Caco-2 (cell line): ENCODE measurements at regions not wholly inside any gene's neighbourhood (a gene's known extent, or its start where the extent isn't known, plus 50 kb on each side); places are given as distances from the start of the nearest gene placed in this dataset.

ENCODE experiments used
- BruUV-seq: library from RNA; stranded (reverse); fragments of 400-500 nt; replicated peaks from 2 replicates; lab custom pipeline; 2021; lab: Mats Ljungman, UMichigan
- CTCF ChIA-PET: fragments of 300-600 bp; sonication (Branson Sonifier 250); formaldehyde crosslinking; loops from one replicate; lab custom pipeline; 2022; ENCODE audit warnings: antibody characterized with exemption; lab: Charles Lee
- POLR2A ChIA-PET: fragments of 300-600 bp; sonication (Branson Sonifier 250); formaldehyde crosslinking; loops from one replicate; lab custom pipeline; 2022; ENCODE audit warnings: antibody characterized with exemption; lab: Charles Lee
- DNase-seq, 2 experiments: peaks; one replicate each; pipeline versions ENCODE4 v3.0.0 to v3.0.0-alpha.2; 2020 to 2022
- H3K27me3 ChIP-seq: replicated peaks from 2 replicates; pipeline ENCODE4 v1.6.0; 2011; ENCODE audit warnings: low read length; ENCODE audit not compliant: control insufficient read depth, insufficient read depth
- H3K36me3 ChIP-seq: 2 replicates; pipeline ENCODE4 v1.5.1; 2011; ENCODE audit warnings: low read length; ENCODE audit not compliant: control insufficient read depth, insufficient read depth
- H3K4me1 ChIP-seq: fragments of 250-450 bp; sonication (Bioruptor Pico); 2 replicates; pipeline ENCODE4 v1.5.1; 2020; ENCODE audit warnings: mild to moderate bottlenecking
- H3K4me3 ChIP-seq: 2 replicates; pipeline ENCODE4 v1.5.1; 2011; ENCODE audit warnings: low read depth, mild to moderate bottlenecking, control low read depth, low read length
- H3K9me3 ChIP-seq: fragments of 250-450 bp; sonication (Bioruptor Pico); 2 replicates; pipeline ENCODE4 v1.5.1; 2020; ENCODE audit warnings: mild to moderate bottlenecking, moderate library complexity
- H3K27ac Mint-ChIP-seq: one replicate; pipeline ENCODE4 v1.8.0; 2022; ENCODE audit warnings: mixed read lengths; ENCODE audit not compliant: unreplicated experiment
- H3K27me3 Mint-ChIP-seq: one replicate; pipeline ENCODE4 v1.8.0; 2022; ENCODE audit warnings: mixed read lengths; ENCODE audit not compliant: insufficient read depth, unreplicated experiment
- H3K36me3 Mint-ChIP-seq: one replicate; pipeline ENCODE4 v1.8.0; 2022; ENCODE audit warnings: mild to moderate bottlenecking, mixed read lengths; ENCODE audit not compliant: insufficient read depth, unreplicated experiment
- H3K4me1 Mint-ChIP-seq: one replicate; pipeline ENCODE4 v1.8.0; 2022; ENCODE audit warnings: low read depth, mixed read lengths; ENCODE audit not compliant: unreplicated experiment
- H3K4me3 Mint-ChIP-seq: one replicate; pipeline ENCODE4 v1.8.0; 2022; ENCODE audit warnings: mild to moderate bottlenecking, moderate library complexity, mixed read lengths; ENCODE audit not compliant: unreplicated experiment
- H3K9me3 Mint-ChIP-seq: one replicate; pipeline ENCODE4 v1.8.0; 2022; ENCODE audit warnings: mixed read lengths; ENCODE audit not compliant: unreplicated experiment
- intact Hi-C: fragments of 100-400 bp; cut with micrococcal nuclease; formaldehyde crosslinking; loops from one replicate; pipeline ENCODE4 v1.10.0; 2022; ENCODE audit not compliant: unreplicated experiment
- TF ChIP-seq, protein P1 (sequence below), 2 experiments: fragments of 200-600 bp in 1 of 2; IDR thresholded peaks; 1 replicate in 1 of 2; 2 replicates in 1 of 2; pipeline versions ENCODE4 v1.5.1 to v1.8.0; 2011 to 2022; ENCODE audit warnings: antibody characterized with exemption in 1 of 2, control low read depth in 1 of 2, inconsistent platforms in 1 of 2, low read depth in 1 of 2, low read length in 1 of 2, mild to moderate bottlenecking in 1 of 2, moderate library complexity in 1 of 2; ENCODE audit not compliant: insufficient read depth in 1 of 2, severe bottlenecking in 1 of 2, unreplicated experiment in 1 of 2

DNA sequence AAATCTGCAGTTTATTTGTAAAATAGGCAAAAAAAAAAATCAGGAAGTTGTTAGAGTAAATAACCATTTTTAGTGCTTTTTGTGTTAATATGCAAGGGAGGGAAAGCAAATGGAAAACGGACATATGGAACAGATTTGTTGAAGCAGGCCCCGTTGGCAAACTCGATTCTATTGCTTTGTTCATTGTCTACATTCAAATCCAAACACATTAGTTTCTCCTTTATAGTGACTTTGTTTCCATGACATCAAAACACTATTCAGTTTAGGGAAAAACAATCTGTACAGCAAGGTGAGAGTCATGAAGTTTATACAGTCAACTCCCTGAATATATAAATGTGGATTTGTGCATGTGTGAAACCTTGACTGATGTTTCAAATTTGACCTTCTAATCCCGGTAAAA is 142.2 kb downstream of the FAM47A start:
- intact Hi-C loops: no loop called here
- TF ChIP-seq, protein P1, sequence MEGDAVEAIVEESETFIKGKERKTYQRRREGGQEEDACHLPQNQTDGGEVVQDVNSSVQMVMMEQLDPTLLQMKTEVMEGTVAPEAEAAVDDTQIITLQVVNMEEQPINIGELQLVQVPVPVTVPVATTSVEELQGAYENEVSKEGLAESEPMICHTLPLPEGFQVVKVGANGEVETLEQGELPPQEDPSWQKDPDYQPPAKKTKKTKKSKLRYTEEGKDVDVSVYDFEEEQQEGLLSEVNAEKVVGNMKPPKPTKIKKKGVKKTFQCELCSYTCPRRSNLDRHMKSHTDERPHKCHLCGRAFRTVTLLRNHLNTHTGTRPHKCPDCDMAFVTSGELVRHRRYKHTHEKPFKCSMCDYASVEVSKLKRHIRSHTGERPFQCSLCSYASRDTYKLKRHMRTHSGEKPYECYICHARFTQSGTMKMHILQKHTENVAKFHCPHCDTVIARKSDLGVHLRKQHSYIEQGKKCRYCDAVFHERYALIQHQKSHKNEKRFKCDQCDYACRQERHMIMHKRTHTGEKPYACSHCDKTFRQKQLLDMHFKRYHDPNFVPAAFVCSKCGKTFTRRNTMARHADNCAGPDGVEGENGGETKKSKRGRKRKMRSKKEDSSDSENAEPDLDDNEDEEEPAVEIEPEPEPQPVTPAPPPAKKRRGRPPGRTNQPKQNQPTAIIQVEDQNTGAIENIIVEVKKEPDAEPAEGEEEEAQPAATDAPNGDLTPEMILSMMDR (IDR thresholded peaks at IDR 0.05; ENCODE audit: insufficient read depth in 1 of 2, low read depth in 1 of 2, low read length in 1 of 2, severe bottlenecking in 1 of 2, unreplicated experiment in 1 of 2): no peak
- no TSS peak for BruUV-seq
- ChIA-PET POLR2A (no interaction called here), CTCF (no interaction called here)
- Histone ChIP-seq H3K4me3 (no peak overlapping the region), H3K27me3 (no peaks in the 10 kb centered on the region), H3K9me3 (no peaks in the 10 kb centered on the region), H3K36me3 (no peaks in the 10 kb centered on the region), H3K4me1 (no peaks in the 10 kb centered on the region)
- no peaks in the 10 kb centered on the region for H3K4me1 Mint-ChIP-seq
- no peaks in the 10 kb centered on the region for H3K36me3 Mint-ChIP-seq
- no peak overlapping the region for H3K27ac Mint-ChIP-seq
- H3K9me3 Mint-ChIP-seq: no peaks in the 10 kb centered on the region
- no peak for DNase-seq
- H3K27me3 Mint-ChIP-seq: no peaks in the 10 kb centered on the region
- H3K4me3 Mint-ChIP-seq: no peak overlapping the region

DNA sequence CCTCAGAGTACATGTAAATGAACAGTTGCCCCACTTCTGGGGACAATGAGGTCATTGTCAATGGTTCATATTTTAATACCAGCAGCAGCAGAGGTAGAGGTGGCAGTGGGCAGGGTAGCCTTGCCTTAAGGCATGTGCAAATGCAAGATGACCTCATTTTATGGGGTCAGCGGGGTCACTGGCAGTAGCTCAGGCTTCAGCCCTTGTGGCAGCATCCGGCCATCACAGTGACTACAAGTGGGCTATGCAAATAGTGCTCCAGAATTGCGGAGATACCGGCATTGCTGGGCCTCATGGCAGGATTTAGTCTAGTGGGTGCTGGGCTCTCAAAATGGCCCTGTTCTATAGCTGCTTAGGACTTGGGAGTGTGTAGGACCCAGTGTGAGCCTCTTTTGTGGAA is 144.7 kb downstream of the FAM47A start:
- Histone ChIP-seq H3K36me3 (no peaks in the 10 kb centered on the region), H3K27me3 (no peaks in the 10 kb centered on the region), H3K9me3 (no peaks in the 10 kb centered on the region), H3K4me3 (no peak overlapping the region), H3K4me1 (no peaks in the 10 kb centered on the region)
- POLR2A ChIA-PET: no interaction called here
- no peak for DNase-seq
- no peaks in the 10 kb centered on the region for H3K27me3 Mint-ChIP-seq
- no peak overlapping the region for H3K4me3 Mint-ChIP-seq
- H3K27ac Mint-ChIP-seq: no peak overlapping the region
- intact Hi-C loops: no loop called here
- H3K4me1 Mint-ChIP-seq: no peaks in the 10 kb centered on the region
- H3K36me3 Mint-ChIP-seq: no peaks in the 10 kb centered on the region
- H3K9me3 Mint-ChIP-seq: no peaks in the 10 kb centered on the region
- BruUV-seq: no TSS peak
- CTCF ChIA-PET: no interaction called here
- TF ChIP-seq, protein P1 (IDR thresholded peaks at IDR 0.05; ENCODE audit: insufficient read depth in 1 of 2, low read depth in 1 of 2, low read length in 1 of 2, severe bottlenecking in 1 of 2, unreplicated experiment in 1 of 2): no peak

DNA sequence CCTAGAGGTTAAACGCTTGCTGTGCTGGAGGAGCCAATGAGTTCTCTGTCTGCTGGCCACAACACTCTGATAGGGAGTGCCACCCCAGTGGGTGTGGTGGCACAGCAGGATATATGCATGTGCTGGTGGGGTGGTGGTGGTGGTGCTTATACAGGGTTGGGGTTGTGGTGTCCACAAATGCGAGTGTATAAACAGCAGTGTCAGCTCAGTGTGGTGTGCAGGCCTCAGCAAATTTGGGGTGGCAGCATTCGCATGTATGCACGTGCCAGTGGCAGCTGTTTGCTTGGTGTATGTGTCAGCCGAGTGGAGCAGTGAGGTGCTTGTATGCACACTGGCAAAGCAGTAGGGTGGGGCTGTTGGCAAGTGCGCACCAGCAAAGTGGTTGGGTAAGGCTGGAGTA is 157.4 kb downstream of the FAM47A start:
- Mint-ChIP-seq H3K27me3 (no peaks in the 10 kb centered on the region), H3K9me3 (no peaks in the 10 kb centered on the region), H3K36me3 (no peaks in the 10 kb centered on the region), H3K4me3 (no peak overlapping the region), H3K27ac (no peak overlapping the region), H3K4me1 (no peaks in the 10 kb centered on the region)
- POLR2A ChIA-PET: no interaction called here
- intact Hi-C loops: no loop called here
- CTCF ChIA-PET: no interaction called here
- Histone ChIP-seq H3K9me3 (no peaks in the 10 kb centered on the region), H3K36me3 (no peaks in the 10 kb centered on the region), H3K4me1 (no peaks in the 10 kb centered on the region), H3K27me3 (no peaks in the 10 kb centered on the region), H3K4me3 (no peak overlapping the region)
- TF ChIP-seq, protein P1 (IDR thresholded peaks at IDR 0.05; ENCODE audit: insufficient read depth in 1 of 2, low read depth in 1 of 2, low read length in 1 of 2, severe bottlenecking in 1 of 2, unreplicated experiment in 1 of 2): no peak
- DNase-seq: no peak
- BruUV-seq: no TSS peak
